NCI-H82 (cell line): ENCODE measurements at regions not wholly inside any gene's neighbourhood (a gene's known extent, or its start where the extent isn't known, plus 50 kb on each side); places are given as distances from the start of the nearest gene placed in this dataset.

Source experiments
- DNase-seq: peaks from one replicate; lab custom pipeline; 2025; lab: John Stamatoyannopoulos, UW

- no peak for DNase-seq
Measured at GRCh38 chr1:56355918-56356317, 223.4 kb downstream of the PLPP3 start.

GRCh38 chr1:56355422-56355821 is 223.9 kb downstream of the PLPP3 start:
- DNase-seq: no peak

- DNase-seq: no peak
Measured at GRCh38 chr1:56345831-56346230, 233.5 kb downstream of the PLPP3 start.

DNA sequence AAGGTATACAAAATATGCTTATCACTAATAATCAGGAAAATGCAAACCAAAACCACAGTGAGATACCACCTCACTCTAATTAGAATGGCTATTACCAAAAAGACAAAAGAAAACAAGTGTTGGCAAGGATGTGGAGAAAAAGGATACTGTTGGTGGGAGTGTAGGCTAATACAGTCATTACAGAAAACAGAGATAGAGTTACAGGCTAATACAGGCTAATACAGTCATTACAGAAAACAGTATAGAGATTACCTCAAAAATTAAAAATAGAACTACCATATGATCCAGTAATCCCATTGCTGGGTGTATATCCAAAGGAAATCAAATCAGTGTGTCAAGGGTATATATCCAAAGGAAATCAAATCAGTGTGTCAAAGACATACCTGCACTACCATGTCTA is 238.4 kb downstream of the PLPP3 start:
- DNase-seq: no peak

- no peak for DNase-seq
Measured at GRCh38 chr1:56339786-56340465, 239.4 kb downstream of the PLPP3 start.

DNA sequence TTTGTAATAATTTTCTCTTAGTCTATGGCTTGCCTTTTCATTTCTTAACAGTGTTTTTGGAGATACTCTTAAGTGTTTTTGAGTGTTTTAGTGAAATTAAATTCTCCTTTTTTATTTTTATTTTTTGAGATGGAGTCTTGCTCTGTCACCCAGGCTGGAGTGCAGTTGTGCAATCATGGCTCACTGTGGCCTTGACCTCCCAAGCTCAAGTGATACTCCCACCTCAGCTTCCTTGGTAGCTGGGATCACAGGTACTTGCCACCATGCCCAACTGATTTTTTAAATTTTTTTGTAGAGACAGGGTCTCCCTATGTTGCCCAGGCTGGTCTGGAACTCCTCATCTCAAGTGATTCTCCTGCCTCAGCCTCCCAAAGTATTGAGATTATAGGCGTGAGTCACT is 240.3 kb downstream of the PLPP3 start:
- no peak for DNase-seq

DNA sequence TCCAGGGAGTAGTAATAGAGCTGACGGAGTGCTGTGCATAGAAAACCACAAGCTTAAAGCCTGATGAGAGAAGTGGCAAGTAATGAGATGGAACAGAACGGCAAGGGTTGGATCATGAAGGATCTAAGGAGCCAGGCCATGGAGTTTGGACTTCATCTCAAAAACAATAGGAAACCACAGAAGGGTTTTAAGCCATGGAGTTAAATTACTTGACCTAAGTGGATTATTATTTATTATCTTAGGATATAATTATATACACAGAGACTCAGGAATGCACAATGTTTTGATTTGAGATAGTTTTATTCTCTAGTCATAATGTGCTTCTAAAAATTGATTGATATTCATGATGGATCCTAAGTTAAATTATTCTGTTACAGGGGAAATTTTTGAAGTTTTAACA is 242.4 kb downstream of the PLPP3 start:
- DNase-seq: peak; percentile 9

GRCh38 chr1:56335394-56335793 is 244.0 kb downstream of the PLPP3 start:
- no peak for DNase-seq

DNA sequence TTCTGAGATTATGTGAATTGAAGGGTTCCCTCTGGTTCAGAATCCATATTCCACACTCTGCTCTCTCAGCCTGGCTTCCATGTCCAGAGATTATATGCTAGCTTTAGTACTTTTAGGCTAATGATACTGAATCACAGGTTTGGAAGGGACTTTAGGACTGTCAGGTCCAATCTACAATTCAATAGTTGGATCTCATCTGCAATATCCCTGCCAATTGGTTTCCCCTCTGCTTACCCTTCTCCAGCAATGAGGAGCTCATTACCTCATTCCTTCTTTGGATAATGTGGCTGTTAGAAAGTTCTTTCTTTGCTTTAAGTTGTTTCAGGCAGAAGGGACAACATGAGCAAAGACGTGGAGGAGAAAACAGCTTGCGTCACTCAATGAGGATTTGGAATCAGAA is 245.3 kb downstream of the PLPP3 start:
- DNase-seq: no peak

- DNase-seq: no peak
Measured at GRCh38 chr1:56333461-56333860, 245.9 kb downstream of the PLPP3 start.

DNA sequence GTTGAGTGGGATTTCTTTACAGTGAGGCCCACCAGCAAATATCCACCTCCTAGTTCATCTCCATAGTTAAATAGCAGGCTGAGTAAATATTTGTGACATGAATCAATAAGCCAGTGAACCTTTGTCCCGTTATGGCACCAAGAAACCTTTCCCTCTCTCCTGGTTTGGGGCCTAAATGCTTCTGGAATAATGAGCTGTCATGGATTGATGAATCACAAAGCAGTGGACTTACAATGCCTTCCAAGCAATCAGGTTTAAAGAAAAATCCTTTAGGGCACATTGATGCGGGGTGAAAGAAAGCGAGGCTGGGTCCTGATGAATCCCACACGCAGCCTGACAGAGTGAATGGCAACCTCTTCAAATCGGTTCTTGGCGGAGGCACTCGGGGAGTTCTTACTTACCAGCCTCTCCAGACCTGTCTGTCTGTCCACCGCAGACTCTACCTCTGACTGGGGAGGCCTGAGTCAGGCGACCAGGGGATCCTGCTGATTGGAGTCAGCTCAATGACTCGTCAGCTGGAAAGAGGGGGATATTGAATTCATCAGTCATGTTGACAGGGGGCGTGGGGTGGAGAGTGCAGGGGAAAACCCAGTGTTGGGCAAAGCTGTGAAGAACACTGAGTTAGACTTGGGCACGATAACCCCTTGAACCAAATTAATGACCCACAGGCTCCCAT is 247.3 kb downstream of the PLPP3 start:
- no peak for DNase-seq

DNA sequence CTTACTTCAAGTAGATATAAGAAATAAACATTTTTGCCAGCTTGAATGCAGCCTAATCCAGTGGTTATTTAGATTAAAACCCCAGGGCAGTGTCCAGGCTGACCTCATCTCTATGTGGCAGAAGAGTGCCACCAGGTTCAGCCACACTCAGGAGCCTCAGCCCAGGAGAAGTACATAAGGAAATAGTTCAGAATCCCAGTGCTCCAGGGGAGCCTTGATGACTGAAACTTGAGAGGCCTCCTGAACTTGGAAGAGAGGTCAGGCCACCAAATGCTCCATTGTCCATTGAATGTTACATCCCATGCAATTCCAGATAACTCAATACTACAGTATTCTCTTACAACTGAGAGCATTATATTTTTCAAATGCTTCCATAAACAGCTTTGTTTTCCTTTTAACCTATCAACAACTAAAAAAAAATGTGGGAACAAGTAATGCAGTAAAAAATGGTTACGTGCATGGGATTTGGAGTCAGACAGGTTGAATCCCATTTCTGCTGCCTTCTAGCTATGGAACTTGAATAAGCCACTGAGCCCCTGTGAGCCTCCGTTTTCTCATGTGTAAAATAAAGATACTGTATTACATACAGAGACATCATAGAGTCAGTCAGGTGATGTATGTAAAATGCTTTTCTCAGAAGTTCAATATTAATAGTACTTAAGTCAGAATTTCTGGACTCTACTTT is 248.0 kb downstream of the PLPP3 start:
- DNase-seq: no peak

- no peak for DNase-seq
Measured at GRCh38 chr1:56330391-56331026, 248.9 kb downstream of the PLPP3 start.

DNA sequence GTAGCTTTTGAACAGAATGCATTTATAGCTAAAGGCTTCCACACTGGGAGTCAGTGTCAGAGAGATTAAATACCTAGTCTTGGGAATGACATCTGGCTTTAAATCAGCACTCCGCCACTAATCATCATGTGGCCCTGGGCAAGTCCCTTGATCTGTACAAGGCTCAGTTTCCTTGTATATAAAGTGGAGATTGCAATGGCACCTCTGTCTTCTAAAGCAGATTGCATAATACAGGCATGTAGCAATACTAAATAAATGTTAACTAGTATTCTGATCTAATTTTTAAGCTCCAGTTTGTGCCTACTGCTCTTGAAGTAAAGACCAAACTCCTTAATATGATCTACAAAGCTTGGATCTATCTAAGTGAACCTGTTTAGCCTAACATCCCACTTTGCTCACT is 249.4 kb downstream of the PLPP3 start:
- peak; percentile 57 for DNase-seq

GRCh38 chr1:56327195-56327594 is 252.2 kb downstream of the PLPP3 start:
- DNase-seq: no peak

DNA sequence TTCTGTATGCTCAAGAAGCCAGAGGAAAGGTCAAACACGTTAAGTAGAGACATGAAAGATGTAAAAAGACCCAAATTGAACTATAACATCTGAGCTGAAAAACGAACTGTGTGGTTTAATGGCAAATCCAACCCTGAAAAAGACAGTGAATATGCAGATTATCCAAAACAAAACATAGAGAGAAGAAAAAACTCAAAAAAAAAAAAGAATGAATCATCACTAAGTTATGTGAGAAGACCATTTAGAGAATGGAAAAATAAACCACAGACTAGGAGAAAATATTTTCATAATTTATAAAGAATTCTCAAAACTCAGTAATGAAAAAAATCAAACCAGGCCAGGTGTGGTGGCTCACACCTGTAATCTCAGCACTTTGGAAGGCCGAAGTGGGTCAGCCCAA is 253.3 kb downstream of the PLPP3 start:
- no peak for DNase-seq

GRCh38 chr1:56324504-56324903 is 254.9 kb downstream of the PLPP3 start:
- no peak for DNase-seq

DNA sequence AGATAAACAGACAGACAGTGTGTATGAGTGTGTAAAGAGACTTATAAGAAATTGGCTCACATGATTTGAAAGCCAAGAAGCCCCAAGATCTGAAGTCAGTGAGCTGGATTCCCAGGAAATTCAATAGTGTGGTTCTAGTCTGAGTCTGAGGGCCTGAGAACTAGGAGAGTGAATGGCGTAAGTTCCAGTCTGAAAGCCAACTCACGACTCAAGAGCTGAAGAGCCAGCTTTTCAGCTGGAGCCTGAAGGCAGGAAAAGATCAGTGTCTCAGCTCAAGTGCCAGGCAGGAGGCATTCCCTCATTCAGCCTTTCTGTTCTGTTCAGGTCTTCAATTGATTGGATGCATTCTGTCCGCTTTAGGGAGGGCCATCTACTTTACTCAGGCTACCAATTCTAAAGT is 257.2 kb downstream of the PLPP3 start:
- no peak for DNase-seq

- no peak for DNase-seq
Measured at GRCh38 chr1:56321150-56321490, 258.2 kb downstream of the PLPP3 start.

- no peak for DNase-seq
Measured at GRCh38 chr1:56320464-56321149, 258.8 kb downstream of the PLPP3 start.

DNA sequence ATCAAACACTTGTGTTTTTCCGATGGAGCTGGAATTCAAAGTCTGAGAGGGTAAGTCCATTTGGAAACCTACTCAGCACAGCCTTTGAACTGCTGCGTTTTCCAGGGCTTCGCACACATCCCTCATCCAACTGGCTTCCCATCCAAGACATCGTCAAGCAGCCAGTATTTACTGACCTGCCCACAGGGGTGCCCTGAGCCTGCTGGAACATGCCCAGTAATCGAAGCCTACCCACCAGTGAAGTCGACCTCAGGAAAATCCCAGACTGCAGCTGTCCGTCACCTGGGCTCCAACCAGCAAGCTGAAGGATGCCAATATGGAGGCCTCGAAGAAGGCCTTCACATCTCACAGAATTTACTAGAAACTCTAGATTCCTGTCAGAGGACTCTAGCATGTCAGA is 261.6 kb downstream of the PLPP3 start:
- DNase-seq: no peak

DNA sequence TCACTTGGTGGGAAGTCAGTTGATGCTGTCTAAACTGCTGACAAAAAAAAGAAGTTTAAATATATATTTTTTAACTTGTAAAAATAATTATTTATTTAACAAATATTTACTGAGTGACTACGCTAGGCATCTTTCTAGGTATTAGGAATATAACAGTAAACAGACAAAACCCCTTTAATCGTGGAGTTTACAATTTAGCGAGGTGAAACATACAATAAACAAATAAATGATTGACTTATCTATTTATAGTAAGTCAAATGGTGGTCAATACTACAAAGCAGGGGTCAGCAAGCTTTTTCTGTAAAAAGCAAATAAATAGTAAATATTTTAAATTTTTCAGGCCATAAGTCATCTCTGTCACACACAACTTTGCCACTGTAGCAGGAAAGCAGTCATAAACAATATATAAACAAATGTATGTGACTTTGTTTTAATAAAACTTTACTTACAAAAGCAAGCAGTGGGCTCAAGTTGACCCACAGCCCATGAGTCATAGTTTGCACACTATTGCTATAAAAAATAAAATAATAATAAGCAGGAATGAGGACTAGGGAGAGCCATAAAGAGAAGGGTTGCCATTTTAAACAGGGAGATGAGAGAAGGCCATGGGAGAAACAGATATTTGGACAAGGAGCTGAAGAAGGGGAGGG is 263.9 kb downstream of the PLPP3 start:
- DNase-seq: no peak
